H1 (cell line): ENCODE measurements at regions not wholly inside any gene's neighbourhood (a gene's known extent, or its start where the extent isn't known, plus 50 kb on each side); places are given as distances from the start of the nearest gene placed in this dataset.

Source experiments
- CTCF ChIA-PET: fragments of 300-600 bp; sonication (Branson Sonifier 250); formaldehyde crosslinking; loops from one replicate; lab custom pipeline; 2021; ENCODE audit not compliant: partially characterized antibody; lab: Charles Lee
- POLR2A ChIA-PET: fragments of 300-600 bp; sonication (Branson Sonifier 250); formaldehyde crosslinking; loops from one replicate; lab custom pipeline; 2021; ENCODE audit warnings: inconsistent platforms; ENCODE audit not compliant: partially characterized antibody; lab: Charles Lee
- DNase-seq, 2 experiments: peaks; one replicate each; pipeline versions ENCODE4 v3.0.0 to v3.0.0-alpha.2; 2010 to 2022; ENCODE audit warnings: low spot score in 2 of 2, low read depth in 1 of 2, mixed read lengths in 1 of 2
- FAIRE-seq: peaks from 2 replicates; lab custom pipeline; 2011; peaks lifted over from hg19 to GRCh38; lab: Jason Lieb, UNC
- H2AFZ ChIP-seq: 2 replicates; pipeline ENCODE4 v1.8.1; 2012; ENCODE audit warnings: low read length, inconsistent platforms
- H2AK5ac ChIP-seq: 2 replicates; pipeline ENCODE4 v1.6.1; 2013; ENCODE audit warnings: low read depth, low read length
- H2BK120ac ChIP-seq: replicated peaks from 2 replicates; pipeline ENCODE3; 2013; ENCODE audit warnings: low read depth, low read length, inconsistent platforms
- H2BK12ac ChIP-seq: 2 replicates; pipeline ENCODE4 v1.6.1; 2013; ENCODE audit warnings: low read depth, low read length
- H2BK15ac ChIP-seq: 2 replicates; pipeline ENCODE4 v1.6.1; 2013; ENCODE audit warnings: low read length
- H2BK20ac ChIP-seq: 2 replicates; pipeline ENCODE4 v1.6.1; 2013; ENCODE audit warnings: low read length
- H2BK5ac ChIP-seq: 2 replicates; pipeline ENCODE4 v1.6.1; 2013; ENCODE audit warnings: low read depth, low read length
- H3K14ac ChIP-seq: 2 replicates; pipeline ENCODE4 v1.6.1; 2013; ENCODE audit warnings: inconsistent platforms; ENCODE audit not compliant: insufficient read length
- H3K18ac ChIP-seq: 2 replicates; pipeline ENCODE4 v1.6.1; 2013; ENCODE audit warnings: low read length; ENCODE audit errors: extremely low read depth
- H3K23ac ChIP-seq: 2 replicates; pipeline ENCODE4 v1.6.1; 2013; ENCODE audit warnings: inconsistent platforms; ENCODE audit not compliant: insufficient read length
- H3K23me2 ChIP-seq: 2 replicates; pipeline ENCODE4 v1.6.1; 2013; ENCODE audit warnings: low read depth, low read length
- H3K27ac ChIP-seq: 2 replicates; pipeline ENCODE4 v1.6.1; 2011; ENCODE audit warnings: low read depth, low read length, inconsistent platforms
- H3K27me3 ChIP-seq, 4 experiments: replicated peaks in 1 of 4; 1 replicate in 1 of 4; 2 replicates in 3 of 4; pipeline versions ENCODE4 v1.6.1 to v1.8.1; 2011 to 2013; ENCODE audit warnings: low read length in 3 of 4, mild to moderate bottlenecking in 3 of 4, inconsistent platforms in 2 of 4, mixed read lengths in 2 of 4, moderate library complexity in 1 of 4; ENCODE audit not compliant: control insufficient read depth in 3 of 4, insufficient read depth in 3 of 4; ENCODE audit errors: extremely low read depth in 1 of 4
- H3K36me3 ChIP-seq, 4 experiments: 2 replicates each; pipeline versions ENCODE4 v1.6.1 to v1.8.1; 2011 to 2013; ENCODE audit warnings: mild to moderate bottlenecking in 4 of 4, low read length in 3 of 4, moderate library complexity in 2 of 4, control low read depth in 1 of 4, inconsistent platforms in 1 of 4; ENCODE audit not compliant: insufficient read depth in 4 of 4, control insufficient read depth in 2 of 4
- H3K4ac ChIP-seq: replicated peaks from 2 replicates; pipeline ENCODE3; 2013; ENCODE audit warnings: low read length, low read depth, mixed read lengths, inconsistent platforms; ENCODE audit not compliant: insufficient read length
- H3K4me1 ChIP-seq, 4 experiments: replicated peaks in 1 of 4; 1 replicate in 1 of 4; 2 replicates in 3 of 4; pipeline versions ENCODE4 v1.6.1 to v1.8.1; 2011 to 2013; ENCODE audit warnings: low read length in 3 of 4, inconsistent platforms in 2 of 4, mixed read lengths in 1 of 4; ENCODE audit not compliant: insufficient read depth in 4 of 4, control insufficient read depth in 3 of 4
- H3K4me2 ChIP-seq, 2 experiments: 2 replicates each; pipeline versions ENCODE4 v1.6.1 to v1.8.1; 2011 to 2013; ENCODE audit warnings: low read depth in 2 of 2, low read length in 2 of 2, control low read depth in 1 of 2, inconsistent platforms in 1 of 2, mild to moderate bottlenecking in 1 of 2; ENCODE audit not compliant: insufficient read depth in 1 of 2
- H3K4me3 ChIP-seq, 4 experiments: fragments of 200-600, 300-600 bp in 1 of 4; sonication (generic), shearing (Covaris generic), sonication (Bioruptor Twin) in 1 of 4; 2 replicates each; pipeline versions ENCODE4 v1.5.1 to v1.8.1; 2011 to 2016; ENCODE audit warnings: low read length in 4 of 4, low read depth in 3 of 4, control low read depth in 2 of 4, inconsistent platforms in 2 of 4, mild to moderate bottlenecking in 2 of 4, mixed read lengths in 1 of 4, moderate library complexity in 1 of 4; ENCODE audit not compliant: insufficient read depth in 2 of 4; ENCODE audit errors: extremely low read depth in 1 of 4
- H3K56ac ChIP-seq: replicated peaks from 2 replicates; pipeline ENCODE3; 2013; ENCODE audit warnings: low read depth, mild to moderate bottlenecking, mixed read lengths, low read length, inconsistent platforms; ENCODE audit not compliant: insufficient read length
- H3K79me1 ChIP-seq: 2 replicates; pipeline ENCODE4 v1.6.1; 2013; ENCODE audit warnings: low read depth, low read length, control low read depth
- H3K79me2 ChIP-seq, 2 experiments: 2 replicates each; pipeline versions ENCODE4 v1.6.1 to v1.8.1; 2012 to 2013; ENCODE audit warnings: low read length in 2 of 2, mild to moderate bottlenecking in 2 of 2, inconsistent platforms in 1 of 2; ENCODE audit not compliant: insufficient read depth in 2 of 2, control insufficient read depth in 1 of 2
- H3K9ac ChIP-seq, 4 experiments: replicated peaks in 1 of 4; 1 replicate in 1 of 4; 2 replicates in 3 of 4; pipeline versions ENCODE4 v1.6.1 to v1.8.1; 2011 to 2013; ENCODE audit warnings: low read depth in 3 of 4, low read length in 3 of 4, control low read depth in 2 of 4, mild to moderate bottlenecking in 2 of 4, moderate library complexity in 2 of 4, inconsistent platforms in 1 of 4; ENCODE audit errors: extremely low read depth in 1 of 4
- H3K9me3 ChIP-seq, 2 experiments: 2 replicates each; pipeline versions ENCODE4 v1.6.1 to v1.8.1; 2012 to 2013; ENCODE audit warnings: mild to moderate bottlenecking in 2 of 2, moderate library complexity in 2 of 2, control low read depth in 1 of 2, inconsistent platforms in 1 of 2, low read depth in 1 of 2, low read length in 1 of 2, mixed read lengths in 1 of 2; ENCODE audit not compliant: insufficient read depth in 2 of 2
- H4K20me1 ChIP-seq, 2 experiments: replicated peaks in 1 of 2; 2 replicates each; pipeline versions ENCODE3 to v1.8.1; 2011 to 2013; ENCODE audit warnings: inconsistent platforms in 2 of 2, low read length in 2 of 2, mild to moderate bottlenecking in 1 of 2; ENCODE audit not compliant: insufficient read depth in 2 of 2, control insufficient read depth in 1 of 2
- H4K5ac ChIP-seq: 2 replicates; pipeline ENCODE4 v1.6.1; 2013; ENCODE audit warnings: low read length, low read depth, mixed read lengths, inconsistent platforms; ENCODE audit not compliant: insufficient read length
- H4K8ac ChIP-seq: 2 replicates; pipeline ENCODE4 v1.8.0; 2013; ENCODE audit warnings: mild to moderate bottlenecking, moderate library complexity, low read length, inconsistent platforms; ENCODE audit not compliant: insufficient read depth; ENCODE audit errors: extremely low read depth
- H4K91ac ChIP-seq: replicated peaks from 2 replicates; pipeline ENCODE3; 2013; ENCODE audit warnings: low read length, mixed read lengths, inconsistent platforms; ENCODE audit not compliant: insufficient read length
- BCL11A ChIP-seq, 2 experiments: IDR thresholded peaks; one replicate each; pipeline ENCODE4 v1.6.1; 2011; ENCODE audit warnings: low read depth in 2 of 2, low read length in 2 of 2, mild to moderate bottlenecking in 2 of 2
- CBX5 ChIP-seq: fragments of 300-800, 300-1000 bp; sonication (generic); IDR thresholded peaks from 2 replicates; pipeline ENCODE4 v1.7.1; 2016; ENCODE audit warnings: antibody characterized with exemption, low read length, low read depth
- CTCF ChIP-seq, 3 experiments: IDR thresholded peaks; 1 replicate in 2 of 3; 2 replicates in 1 of 3; pipeline versions ENCODE4 v1.5.1 to v1.6.1; 2011; ENCODE audit warnings: low read length in 3 of 3, mild to moderate bottlenecking in 3 of 3, inconsistent platforms in 2 of 3, low read depth in 1 of 3, moderate library complexity in 1 of 3; ENCODE audit not compliant: insufficient read depth in 1 of 3; ENCODE audit errors: control extremely low read depth in 1 of 3
- EZH2 ChIP-seq: fragments of 200-600 bp; sonication (generic); IDR thresholded peaks from 2 replicates; pipeline ENCODE4 v1.7.1; 2012; ENCODE audit warnings: low read depth, mild to moderate bottlenecking, moderate library complexity, low read length, inconsistent platforms; ENCODE audit not compliant: severe bottlenecking
- GABPA ChIP-seq: IDR thresholded peaks from 2 replicates; pipeline ENCODE4 v1.6.1; 2011; ENCODE audit warnings: mild to moderate bottlenecking, low read length, moderate library complexity, borderline replicate concordance; ENCODE audit not compliant: insufficient read depth
- JUND ChIP-seq: IDR thresholded peaks from 2 replicates; pipeline ENCODE4 v1.6.1; 2011; ENCODE audit warnings: mild to moderate bottlenecking, improper control_type of control experiment, low read length
- TBP ChIP-seq: IDR thresholded peaks from 2 replicates; pipeline ENCODE4 v1.6.1; 2011; ENCODE audit warnings: low read depth, low read length, improper control_type of control experiment
- TEAD4 ChIP-seq: IDR thresholded peaks from 2 replicates; pipeline ENCODE4 v1.6.1; 2012; ENCODE audit warnings: low read depth, low read length, inconsistent platforms, mixed read lengths
- WGBS, 2 experiments: shearing (Covaris generic) in 1 of 2; methylation state at CpG; one replicate each; pipeline versions ENCODE4 v1.1.6 to v1.1.7; 2013 to 2015; ENCODE audit warnings: low lambda C conversion rate in 2 of 2, mixed read lengths in 2 of 2, inconsistent platforms in 1 of 2, low coverage in 1 of 2, missing lambda C conversion rate in 1 of 2; ENCODE audit not compliant: insufficient replicate concordance in 2 of 2, insufficient coverage in 1 of 2, insufficient read length in 1 of 2; ENCODE audit errors: extremely low coverage in 1 of 2, missing lambda C conversion rate in 1 of 2; 5-methylcytosine and 5-hydroxymethylcytosine counted together

GRCh38 chr6:116990679-116991078 is 113.6 kb downstream of the RFX6 start:
- no peaks in the 10 kb centered on the region for H3K23me2 ChIP-seq
- H3K36me3 ChIP-seq = no peaks in the 10 kb centered on the region
- no peak overlapping the region for H3K9ac ChIP-seq
- H2BK15ac ChIP-seq = no peak overlapping the region
- no peak overlapping the region for H4K91ac ChIP-seq
- H3K4ac ChIP-seq = no peak overlapping the region
- no peaks in the 10 kb centered on the region for H3K4me1 ChIP-seq
- no peak overlapping the region for H4K5ac ChIP-seq
- H3K18ac ChIP-seq = no peak overlapping the region
- no peaks in the 10 kb centered on the region for H3K79me1 ChIP-seq
- POLR2A ChIA-PET = no interaction called here
- no peak overlapping the region for H3K23ac ChIP-seq
- H2BK20ac ChIP-seq = no peak overlapping the region
- no peak overlapping the region for H3K56ac ChIP-seq
- no peak overlapping the region for H2AFZ ChIP-seq
- no peak overlapping the region for H4K8ac ChIP-seq
- H2BK120ac ChIP-seq = no peak overlapping the region
- H4K20me1 ChIP-seq = no peaks in the 10 kb centered on the region
- CTCF ChIA-PET = no interaction called here
- H3K27me3 ChIP-seq = no peaks in the 10 kb centered on the region; a peak in 1 of 7 replicates
- no peak overlapping the region for H2AK5ac ChIP-seq
- H3K4me2 ChIP-seq = no peak overlapping the region
- peaks cover 5 to 6% of the 10 kb centered on the region in 2 experiments for H3K9me3 ChIP-seq
- H2BK12ac ChIP-seq = no peak overlapping the region
- H2BK5ac ChIP-seq = no peak overlapping the region
- FAIRE-seq (no peak), DNase-seq (no peak)
- no peak overlapping the region for H3K27ac ChIP-seq
- H3K79me2 ChIP-seq = no peaks in the 10 kb centered on the region
- no peak overlapping the region for H3K14ac ChIP-seq
- no peak for TF ChIP-seq CTCF (IDR thresholded peaks at IDR 0.05; ENCODE audit: control extremely low read depth in 1 of 3, insufficient read depth in 1 of 3, low read depth in 1 of 3, low read length in 3 of 3)
- TF ChIP-seq TBP = no peak
- no peak for TF ChIP-seq CBX5
- TF ChIP-seq TEAD4 = no peak
- TF ChIP-seq EZH2 = no peak
- no peak for TF ChIP-seq GABPA
- no peak for TF ChIP-seq BCL11A (IDR thresholded peaks at IDR 0.05; ENCODE audit: low read depth in 2 of 2, low read length in 2 of 2)
- no peak for TF ChIP-seq JUND
- no peak overlapping the region for H3K4me3 ChIP-seq
- WGBS, 2 experiments = 94% methylated on average over 1 of the region's 1 CpG; no CpG with 5 or more reads in 1 of the 2 experiments
